GM19468 (cell line): ENCODE measurements at regions not wholly inside any gene's neighbourhood (a gene's known extent, or its start where the extent isn't known, plus 50 kb on each side); places are given as distances from the start of the nearest gene placed in this dataset.
"Not testable (repeated sequence)": the region's sequence is repeated elsewhere in the genome, so short reads cannot be mapped to it uniquely, and the experiment has no call there.

Experiments
- ATAC-seq: cut with Tn5 transposase; IDR thresholded peaks from one replicate; pipeline ENCODE4 v1.9.1; 2021; ENCODE audit warnings: mild to moderate bottlenecking, moderate library complexity, moderate number of reproducible peaks; ENCODE audit not compliant: unreplicated experiment; ENCODE audit errors: extremely low read depth

DNA sequence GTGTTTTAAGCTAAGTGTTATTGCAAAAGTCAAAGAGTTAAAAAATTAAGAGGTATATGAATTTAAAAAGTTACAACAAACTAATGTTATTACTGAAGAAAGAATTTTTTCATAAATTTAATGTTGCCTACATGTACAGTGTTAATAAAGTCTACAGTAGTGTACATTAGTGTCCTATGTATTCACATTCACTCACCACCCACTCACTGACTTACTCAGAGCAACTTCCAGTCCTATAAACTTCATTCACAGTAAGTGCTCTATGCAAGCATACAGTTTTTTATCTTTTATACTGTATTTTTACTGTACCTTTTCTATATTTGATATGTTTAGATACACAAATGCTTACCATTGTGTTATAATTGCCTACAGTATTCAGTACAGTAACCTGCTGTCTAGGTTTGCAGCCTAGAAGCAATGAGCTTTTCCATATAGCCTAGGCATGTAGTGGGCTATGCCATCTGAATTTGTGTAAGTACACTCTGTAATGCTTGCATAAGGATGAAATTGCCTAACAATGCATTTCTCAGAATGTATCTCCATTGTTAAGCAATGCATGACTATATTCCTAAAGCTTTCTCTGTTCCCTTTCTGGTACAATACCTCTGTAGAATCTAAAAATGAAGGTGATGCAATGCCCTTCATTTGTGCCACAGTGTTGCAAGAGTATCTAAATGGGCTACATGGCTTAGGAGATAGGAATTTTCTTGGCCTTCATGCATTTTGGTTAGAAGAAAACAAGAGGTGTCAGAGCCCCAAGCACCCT lies 370.8 kb upstream of the NT5C1B start:
- no peak for ATAC-seq

- no peak for ATAC-seq
Measured at GRCh38 chr2:18959200-18959599, 369.8 kb upstream of the NT5C1B start.

- no peak for ATAC-seq
Measured at GRCh38 chr2:18957909-18958308, 368.5 kb upstream of the NT5C1B start.

DNA sequence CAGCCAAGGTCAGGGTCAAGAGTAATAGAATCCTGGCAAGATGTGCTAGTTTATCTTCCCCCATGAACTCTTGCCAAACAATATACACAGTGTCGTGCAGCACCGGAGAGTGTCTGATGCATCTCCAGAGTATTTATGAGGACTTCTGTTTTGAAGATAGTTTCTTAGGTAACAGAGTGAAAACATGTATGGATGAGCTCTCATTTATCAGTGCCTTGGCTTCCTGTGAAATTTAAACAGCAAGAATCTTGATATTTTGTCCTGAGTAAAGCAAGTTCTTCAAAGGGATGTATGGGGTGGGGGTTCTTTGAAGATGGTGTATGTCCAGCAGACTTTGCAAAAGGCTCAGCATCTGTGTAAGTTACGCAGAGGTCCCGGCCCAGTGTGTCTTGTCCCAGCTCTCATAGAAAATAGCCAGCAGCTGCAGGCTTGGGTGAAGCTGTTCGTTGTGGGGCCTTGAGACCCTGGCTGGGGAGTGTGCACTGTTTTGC lies 361.0 kb upstream of the NT5C1B start:
- ATAC-seq = no peak

DNA sequence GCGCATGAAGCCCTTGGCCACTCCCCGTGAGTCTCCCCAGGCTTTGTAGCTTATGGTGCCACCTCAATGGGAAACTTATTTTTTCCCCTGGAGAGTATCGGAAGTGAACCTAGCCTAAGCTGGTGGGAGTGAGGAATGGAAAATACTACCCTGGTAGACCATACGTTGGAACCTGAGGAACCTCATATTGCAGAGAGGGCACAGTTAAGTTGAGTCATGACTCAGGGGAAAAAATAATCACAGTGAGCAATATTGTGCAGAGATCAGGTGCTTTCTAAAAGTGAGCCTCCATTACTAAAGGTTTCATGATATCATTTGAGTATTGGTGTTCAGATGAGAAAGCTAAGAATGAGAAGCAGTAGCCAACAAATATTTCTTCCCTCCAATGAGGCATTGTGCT lies 360.5 kb upstream of the NT5C1B start:
- no peak for ATAC-seq

GRCh38 chr2:18940184-18940583 lies 350.8 kb upstream of the NT5C1B start:
- peak; percentile 90 for ATAC-seq

DNA sequence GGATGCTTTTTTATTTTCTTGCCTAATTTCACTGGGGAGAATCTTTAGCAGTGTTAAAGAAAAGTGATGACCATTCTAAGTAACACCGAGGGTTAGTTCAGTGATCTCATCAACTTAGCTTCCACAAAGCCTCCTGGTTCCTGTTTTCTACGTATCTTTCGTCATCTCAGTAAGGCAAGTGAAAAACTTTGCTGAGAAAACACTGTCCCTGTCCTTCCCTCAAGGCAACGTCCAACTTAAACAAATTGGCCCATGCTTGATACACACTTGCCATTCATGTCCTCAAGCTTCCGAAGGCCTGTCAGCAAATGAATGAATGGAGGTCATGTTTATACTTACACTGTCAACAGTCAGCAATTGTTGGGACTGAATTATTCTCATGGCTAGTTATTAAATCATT lies 350.4 kb upstream of the NT5C1B start:
- not testable (repeated sequence) for ATAC-seq

GRCh38 chr2:18934886-18935285 lies 345.5 kb upstream of the NT5C1B start:
- no peak for ATAC-seq

GRCh38 chr2:18932853-18933252 lies 343.5 kb upstream of the NT5C1B start:
- no peak for ATAC-seq

GRCh38 chr2:18930971-18931370 lies 341.6 kb upstream of the NT5C1B start:
- ATAC-seq = no peak

DNA sequence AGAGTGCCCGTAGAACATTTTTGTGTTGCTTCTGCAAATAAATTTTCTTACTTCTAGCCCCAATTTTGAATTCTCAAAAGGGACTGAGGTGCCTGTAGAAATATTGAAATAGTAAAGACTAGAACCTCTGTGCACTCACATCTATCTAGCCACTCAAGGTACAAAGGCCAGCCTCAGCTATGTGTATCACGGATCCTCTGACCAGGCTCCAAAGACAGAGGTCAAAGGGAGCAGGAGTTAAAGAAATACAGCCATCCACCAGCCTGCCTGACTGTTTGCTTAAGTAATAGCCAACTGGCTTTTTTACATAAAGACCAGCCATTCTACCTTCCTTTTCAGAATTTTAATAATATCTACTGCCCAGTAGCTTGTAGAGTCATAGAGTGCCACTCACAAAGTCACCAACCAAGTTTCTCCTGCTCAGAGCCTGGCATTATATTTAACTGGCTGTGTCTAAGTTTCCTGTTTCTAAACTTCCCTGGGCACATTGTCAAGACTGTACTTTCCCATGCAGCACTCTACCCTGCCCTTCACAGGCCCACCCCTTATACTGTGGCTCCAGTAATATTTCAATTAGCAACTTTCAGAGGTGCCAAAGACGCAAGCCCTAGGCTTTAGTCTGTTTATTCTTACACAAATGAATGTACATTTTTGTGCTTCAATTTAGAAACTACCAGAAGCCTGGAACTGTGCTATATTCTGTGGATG lies 338.3 kb upstream of the NT5C1B start:
- ATAC-seq = no peak

DNA sequence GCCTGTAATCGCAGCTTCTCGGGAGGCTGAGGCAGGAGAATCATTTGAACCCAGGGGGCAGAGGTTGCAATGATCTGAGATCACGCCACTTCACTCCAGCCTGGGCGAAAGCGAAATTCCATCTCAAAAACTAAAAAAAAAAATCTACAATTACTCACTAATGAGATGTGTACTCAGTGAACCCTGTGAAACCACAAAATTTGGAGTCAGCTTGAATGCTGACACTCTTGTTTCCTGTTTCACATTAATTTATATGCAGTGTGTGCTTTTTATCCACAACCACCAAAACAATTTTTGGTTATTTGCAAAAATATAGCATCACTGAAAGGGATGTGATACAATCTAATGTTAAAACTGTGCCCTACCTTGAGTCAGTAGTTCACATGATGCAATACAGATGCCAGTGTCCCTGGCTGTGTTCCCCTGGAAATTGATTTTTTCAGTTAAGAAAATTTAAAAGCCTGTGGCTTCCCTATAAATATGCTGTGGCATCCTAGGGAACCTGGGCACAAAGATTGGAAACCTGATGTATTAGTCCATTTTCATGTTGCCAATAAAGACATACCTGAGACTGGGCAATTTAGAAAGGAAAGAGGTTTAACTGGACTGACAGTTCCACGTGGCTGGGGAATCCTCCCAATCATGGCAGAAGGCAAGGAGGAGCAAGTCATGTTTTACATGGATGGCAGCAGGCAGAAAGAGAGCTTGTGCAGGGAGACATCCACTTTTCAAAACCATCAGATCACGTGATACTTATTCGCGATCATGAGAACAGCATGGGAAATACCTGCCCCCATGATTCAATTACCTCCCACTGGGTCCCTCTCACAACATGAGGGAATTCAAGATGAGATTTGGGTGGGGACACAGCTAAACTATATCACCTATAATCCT lies 337.5 kb upstream of the NT5C1B start:
- no peak for ATAC-seq

GRCh38 chr2:18925296-18925695 lies 335.9 kb upstream of the NT5C1B start:
- no peak for ATAC-seq

DNA sequence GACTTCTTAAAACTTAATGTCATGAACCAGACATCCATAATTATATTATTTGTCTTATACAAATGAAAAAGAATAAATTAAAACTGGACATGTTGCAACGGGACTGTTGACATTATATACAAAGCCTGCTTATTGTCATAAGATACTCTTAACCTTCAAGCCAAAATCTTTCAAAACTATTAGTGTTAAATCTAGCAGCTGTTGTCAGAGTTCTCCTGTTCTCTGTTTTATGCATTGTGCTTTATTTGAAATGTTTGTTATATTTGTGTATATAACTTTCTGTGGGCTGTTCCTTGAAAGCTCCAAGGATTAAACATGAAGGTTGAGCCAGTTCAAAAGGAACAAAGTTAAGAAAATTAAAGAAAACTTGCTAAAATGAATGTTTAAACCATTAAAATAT lies 335.5 kb upstream of the NT5C1B start:
- ATAC-seq = no peak

- no peak for ATAC-seq
Measured at GRCh38 chr2:18924386-18924785, 335.0 kb upstream of the NT5C1B start.

- ATAC-seq = no peak
Measured at GRCh38 chr2:18922276-18922675, 332.9 kb upstream of the NT5C1B start.

DNA sequence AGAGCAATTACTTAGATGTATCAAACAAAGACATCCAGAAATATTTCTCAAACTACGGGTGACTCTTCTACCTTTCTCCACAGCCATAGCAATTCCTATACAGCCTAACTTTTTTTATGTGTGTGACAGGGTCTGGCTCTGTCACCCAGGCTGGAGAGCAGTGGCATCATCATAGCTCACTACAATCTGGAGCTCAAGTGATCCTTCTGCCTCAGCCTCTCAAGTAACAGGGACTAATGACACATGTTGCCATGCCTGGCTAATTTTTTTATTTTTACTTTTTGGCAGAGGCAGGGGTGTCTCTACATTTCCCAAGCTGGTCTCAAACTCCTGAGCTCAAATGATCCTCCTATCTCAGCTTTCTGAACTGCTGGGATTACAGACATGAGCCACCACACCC lies 328.9 kb upstream of the NT5C1B start:
- ATAC-seq = no peak

GRCh38 chr2:18915227-18915626 lies 325.9 kb upstream of the NT5C1B start:
- ATAC-seq = no peak

GRCh38 chr2:18913512-18913911 lies 324.1 kb upstream of the NT5C1B start:
- ATAC-seq = no peak

DNA sequence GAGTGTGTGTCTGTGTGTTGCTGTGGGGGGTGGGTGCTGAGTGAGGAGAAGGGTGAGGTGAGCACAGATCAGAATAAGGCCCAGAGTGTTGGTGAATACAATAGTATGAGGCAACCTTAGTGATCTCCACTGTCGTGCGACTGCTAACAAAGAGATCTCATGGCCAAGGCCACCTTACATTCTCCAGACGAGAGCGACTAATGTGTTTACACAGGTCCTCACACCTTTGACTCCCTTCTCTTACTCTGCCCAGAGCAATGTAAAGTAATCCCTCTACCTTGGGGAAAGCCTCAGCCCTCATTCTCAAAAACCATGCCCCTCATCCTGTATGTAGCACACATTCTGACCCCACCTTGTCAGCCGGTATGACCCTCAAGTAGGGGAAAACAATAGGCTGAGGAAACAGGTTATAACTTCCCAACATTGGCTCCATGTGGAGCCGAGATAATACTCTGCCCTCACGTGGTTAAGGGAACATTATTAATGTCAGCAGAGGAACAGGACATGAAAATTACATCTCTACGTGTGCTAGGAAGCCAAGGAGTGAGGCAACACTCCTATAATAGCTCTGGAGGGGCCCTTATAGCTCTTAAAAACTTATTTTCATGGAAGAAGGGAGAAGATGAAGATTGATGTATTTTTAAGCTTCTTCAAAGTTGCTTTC lies 323.0 kb upstream of the NT5C1B start:
- no peak for ATAC-seq
